ENCODE measurements at regions not wholly inside any gene's neighbourhood (a gene's known extent, or its start where the extent isn't known, plus 50 kb on each side); places are given as distances from the start of the nearest gene placed in this dataset.

DNA sequence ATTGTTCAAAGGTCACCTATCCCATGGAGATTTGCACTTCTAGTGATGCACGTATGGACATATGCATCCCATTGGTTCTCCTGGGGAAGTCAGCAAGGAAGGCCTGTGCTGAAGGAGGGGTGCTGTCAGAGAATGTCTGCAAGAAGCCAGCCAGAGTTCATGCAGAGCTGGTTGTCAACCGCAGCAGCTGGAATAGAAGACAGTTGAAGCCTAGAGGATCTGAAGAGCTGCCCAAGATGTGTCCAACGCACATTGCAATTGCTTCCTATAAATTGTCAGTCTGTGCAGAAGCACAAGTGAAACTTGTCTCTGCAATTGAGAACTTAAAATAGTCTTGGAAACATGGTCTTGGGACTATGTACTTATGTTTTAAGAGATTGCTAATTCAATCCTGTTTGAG is 82.1 kb upstream of the CNTNAP4 start:
- H3K27ac ChIP-seq (ENCODE audit: low read depth, low read length) = no peak overlapping the region
- H3K27me3 ChIP-seq (ENCODE audit: control insufficient read depth, insufficient read depth, low read length) = no peaks in the 10 kb centered on the region; the same call in 1 of the 2 replicates
- no peak overlapping the region for H3K4me3 ChIP-seq (ENCODE audit: low read depth, low read length)

DNA sequence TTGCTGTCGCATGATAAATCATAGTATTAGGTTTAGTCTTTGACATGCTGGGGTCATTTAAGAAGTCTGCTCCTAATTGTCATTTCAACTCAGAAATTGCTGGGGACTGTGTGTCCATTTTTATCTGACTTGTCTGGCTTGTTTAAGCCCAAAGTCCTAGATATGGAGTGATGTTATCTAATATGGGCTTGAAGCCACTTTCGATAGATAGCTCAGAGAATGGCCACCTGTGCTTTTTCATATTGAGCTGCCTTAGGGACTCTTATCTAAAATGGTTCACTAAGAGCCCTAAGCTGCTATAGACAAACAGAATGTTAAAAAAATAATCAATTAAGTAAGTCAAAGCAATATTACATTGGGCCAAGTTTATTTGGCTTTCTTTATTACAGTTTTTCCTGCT is 81.6 kb upstream of the CNTNAP4 start:
- peaks cover 22% of the 10 kb centered on the region for H3K4me1 ChIP-seq (ENCODE audit: control insufficient read depth, insufficient read depth, low read length)
- no peak overlapping the region for H3K9ac ChIP-seq (ENCODE audit: low read length)
- H3K36me3 ChIP-seq (ENCODE audit: control insufficient read depth, insufficient read depth, low read length) = no peaks in the 10 kb centered on the region
- no peak overlapping the region for H3K4me3 ChIP-seq (ENCODE audit: low read depth, low read length)
- no peaks in the 10 kb centered on the region for H3K9me3 ChIP-seq (ENCODE audit: control insufficient read depth, insufficient read depth, low read depth, low read length)
- H3K27ac ChIP-seq (ENCODE audit: low read depth, low read length) = no peak overlapping the region
- H3K27me3 ChIP-seq (ENCODE audit: control insufficient read depth, insufficient read depth, low read length) = no peaks in the 10 kb centered on the region; the same call in 1 of the 2 replicates

More for the DNA sequence above, 82.1 kb upstream of the CNTNAP4 start:
- Histone ChIP-seq H3K9me3 (ENCODE audit: control insufficient read depth, insufficient read depth, low read depth, low read length) (no peaks in the 10 kb centered on the region), H3K4me1 (ENCODE audit: control insufficient read depth, insufficient read depth, low read length) (peaks cover 22% of the 10 kb centered on the region), H3K9ac (ENCODE audit: low read length) (no peak overlapping the region), H3K36me3 (ENCODE audit: control insufficient read depth, insufficient read depth, low read length) (no peaks in the 10 kb centered on the region)

DNA sequence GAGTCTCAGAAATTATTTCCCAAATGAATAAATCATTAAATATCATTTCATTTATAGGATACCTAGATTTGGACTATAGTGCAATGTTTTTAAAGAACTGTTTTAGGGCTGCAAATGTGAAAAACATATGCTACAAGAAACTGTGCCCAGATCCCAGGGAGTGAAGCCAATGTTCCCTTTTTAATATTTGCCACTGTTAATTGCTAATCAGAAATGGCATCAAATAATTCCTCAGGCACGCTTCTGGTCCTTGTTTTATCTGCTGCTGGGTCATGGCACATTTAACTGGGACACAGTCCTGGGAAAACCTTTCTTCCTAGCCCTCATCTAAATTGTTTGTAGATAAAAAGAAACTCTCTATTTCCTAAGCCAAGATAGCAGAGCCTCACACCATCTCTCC is 79.3 kb upstream of the CNTNAP4 start:
- peaks cover 29% of the 10 kb centered on the region for H3K4me1 ChIP-seq (ENCODE audit: control insufficient read depth, insufficient read depth, low read length)
- H3K4me3 ChIP-seq (ENCODE audit: low read depth, low read length) = no peak overlapping the region
- H3K27ac ChIP-seq (ENCODE audit: low read depth, low read length) = no peak overlapping the region
- no peaks in the 10 kb centered on the region for H3K36me3 ChIP-seq (ENCODE audit: control insufficient read depth, insufficient read depth, low read length)
- no peak overlapping the region for H3K9ac ChIP-seq (ENCODE audit: low read length)
- no peaks in the 10 kb centered on the region for H3K9me3 ChIP-seq (ENCODE audit: control insufficient read depth, insufficient read depth, low read depth, low read length)
- H3K27me3 ChIP-seq (ENCODE audit: control insufficient read depth, insufficient read depth, low read length) = no peaks in the 10 kb centered on the region; the same call in 1 of the 2 replicates

DNA sequence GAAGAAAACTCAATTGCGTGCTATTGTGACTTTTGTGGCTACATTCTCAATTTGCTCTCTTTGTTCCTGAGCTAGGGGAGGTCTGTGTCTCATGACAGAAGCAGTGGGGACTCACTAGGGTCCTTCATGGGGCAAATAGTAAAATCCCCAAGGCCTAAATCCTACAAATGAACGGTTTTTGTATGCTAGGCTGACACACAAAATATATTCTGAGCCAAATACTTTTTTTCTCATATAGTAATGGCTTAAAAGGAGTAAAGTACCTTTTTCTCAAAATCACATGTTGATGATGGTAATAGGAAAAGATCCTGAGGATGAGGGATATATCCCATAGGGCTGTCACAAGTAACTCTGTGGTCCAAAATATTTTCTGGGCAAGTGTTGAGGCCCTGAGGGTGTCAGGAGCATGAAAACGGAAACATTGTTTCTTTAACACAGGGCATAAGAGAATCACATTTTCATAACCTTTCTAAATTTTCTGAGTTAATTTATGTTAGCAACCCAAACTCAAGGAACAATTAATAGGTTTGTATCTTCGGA is 77.5 kb upstream of the CNTNAP4 start:
- Histone ChIP-seq H3K4me1 (ENCODE audit: control insufficient read depth, insufficient read depth, low read length) (peaks cover 12% of the 10 kb centered on the region), H3K27me3 (ENCODE audit: control insufficient read depth, insufficient read depth, low read length) (no peaks in the 10 kb centered on the region; the same call in 1 of the 2 replicates), H3K36me3 (ENCODE audit: control insufficient read depth, insufficient read depth, low read length) (no peaks in the 10 kb centered on the region), H3K27ac (ENCODE audit: low read depth, low read length) (no peak overlapping the region), H3K9me3 (ENCODE audit: control insufficient read depth, insufficient read depth, low read depth, low read length) (no peaks in the 10 kb centered on the region), H3K9ac (ENCODE audit: low read length) (no peak overlapping the region), H3K4me3 (ENCODE audit: low read depth, low read length) (no peak overlapping the region)

DNA sequence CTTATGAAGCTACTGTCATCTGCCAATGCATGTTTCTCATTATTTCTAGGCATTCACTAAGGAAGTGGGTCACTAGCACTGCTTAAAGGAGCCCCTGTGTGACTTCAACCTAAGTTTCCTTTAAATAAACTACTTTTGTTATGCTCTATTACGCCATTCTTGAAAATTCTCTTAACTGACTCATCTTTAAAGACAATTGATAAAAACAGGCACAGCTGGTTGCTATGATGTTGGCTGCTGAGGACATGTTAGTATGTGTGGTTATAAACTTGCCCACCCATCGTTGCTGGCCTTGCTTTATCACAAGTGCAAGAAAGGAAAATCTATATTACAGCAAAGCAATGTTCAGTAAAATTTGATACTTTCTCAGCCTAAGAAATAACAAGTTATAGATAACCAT is 75.8 kb upstream of the CNTNAP4 start:
- H3K4me1 ChIP-seq (ENCODE audit: control insufficient read depth, insufficient read depth, low read length) = peaks cover 10% of the 10 kb centered on the region
- H3K36me3 ChIP-seq (ENCODE audit: control insufficient read depth, insufficient read depth, low read length) = no peaks in the 10 kb centered on the region
- H3K4me3 ChIP-seq (ENCODE audit: low read depth, low read length) = no peak overlapping the region
- no peaks in the 10 kb centered on the region; the same call in 1 of the 2 replicates for H3K9me3 ChIP-seq (ENCODE audit: control insufficient read depth, insufficient read depth, low read depth, low read length)
- no peak overlapping the region for H3K27ac ChIP-seq (ENCODE audit: low read depth, low read length)
- no peaks in the 10 kb centered on the region for H3K27me3 ChIP-seq (ENCODE audit: control insufficient read depth, insufficient read depth, low read length)
- no peak overlapping the region for H3K9ac ChIP-seq (ENCODE audit: low read length)

DNA sequence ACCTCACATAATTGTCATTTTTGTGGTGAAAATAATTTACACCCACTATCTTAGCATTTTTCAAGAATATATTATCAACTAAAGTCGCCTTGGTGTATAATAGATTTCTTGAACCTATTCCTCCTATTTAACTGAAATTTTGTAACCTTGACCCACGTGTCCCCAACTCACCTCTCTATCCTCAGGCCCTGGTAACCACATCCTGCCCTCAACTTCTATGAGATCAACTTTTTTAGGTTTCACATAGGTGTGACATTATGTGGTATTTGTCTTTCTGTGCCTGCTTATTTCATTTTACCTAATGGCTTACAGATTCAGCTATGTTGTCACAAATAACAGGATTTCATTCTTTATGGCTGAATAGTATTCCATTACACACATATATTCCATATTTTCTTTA is 73.0 kb upstream of the CNTNAP4 start:
- no peak overlapping the region for H3K27ac ChIP-seq (ENCODE audit: low read depth, low read length)
- no peak overlapping the region for H3K9ac ChIP-seq (ENCODE audit: low read length)
- no peaks in the 10 kb centered on the region for H3K36me3 ChIP-seq (ENCODE audit: control insufficient read depth, insufficient read depth, low read length)

DNA sequence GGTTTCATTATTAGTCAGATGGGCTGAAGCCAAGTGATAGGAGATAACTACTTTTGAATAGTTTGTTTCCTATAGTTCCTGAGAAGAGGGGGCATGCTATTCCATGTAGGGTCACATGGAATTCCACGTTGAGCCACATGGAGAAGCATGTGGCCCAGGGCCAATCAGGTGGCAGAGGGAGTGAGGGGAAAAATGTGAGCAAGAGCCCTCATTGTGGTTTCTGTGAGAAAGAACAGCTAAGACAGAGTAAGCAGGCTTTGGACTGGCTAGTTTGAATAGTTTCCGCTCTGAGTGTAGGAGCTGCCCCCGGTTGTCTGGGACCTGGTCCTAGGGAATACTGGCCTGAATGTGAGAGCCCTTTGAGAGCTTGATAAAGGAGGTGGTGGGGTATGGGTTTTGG is 69.9 kb upstream of the CNTNAP4 start:
- no peaks in the 10 kb centered on the region for H3K36me3 ChIP-seq (ENCODE audit: control insufficient read depth, insufficient read depth, low read length)
- H3K9ac ChIP-seq (ENCODE audit: low read length) = no peak overlapping the region
- H3K27ac ChIP-seq (ENCODE audit: low read depth, low read length) = no peak overlapping the region
- H3K4me3 ChIP-seq (ENCODE audit: low read depth, low read length) = no peak overlapping the region
- no peaks in the 10 kb centered on the region for H3K27me3 ChIP-seq (ENCODE audit: control insufficient read depth, insufficient read depth, low read length)
- H3K9me3 ChIP-seq (ENCODE audit: control insufficient read depth, insufficient read depth, low read depth, low read length) = peaks cover under 1% of the 10 kb centered on the region; the same call in 1 of the 2 replicates
- peaks cover 31% of the 10 kb centered on the region for H3K4me1 ChIP-seq (ENCODE audit: control insufficient read depth, insufficient read depth, low read length)

More for the DNA sequence above, 73.0 kb upstream of the CNTNAP4 start:
- Histone ChIP-seq H3K27me3 (ENCODE audit: control insufficient read depth, insufficient read depth, low read length) (no peaks in the 10 kb centered on the region), H3K4me3 (ENCODE audit: low read depth, low read length) (no peak overlapping the region), H3K9me3 (ENCODE audit: control insufficient read depth, insufficient read depth, low read depth, low read length) (no peaks in the 10 kb centered on the region; the same call in 1 of the 2 replicates), H3K4me1 (ENCODE audit: control insufficient read depth, insufficient read depth, low read length) (peaks cover 33% of the 10 kb centered on the region)

DNA sequence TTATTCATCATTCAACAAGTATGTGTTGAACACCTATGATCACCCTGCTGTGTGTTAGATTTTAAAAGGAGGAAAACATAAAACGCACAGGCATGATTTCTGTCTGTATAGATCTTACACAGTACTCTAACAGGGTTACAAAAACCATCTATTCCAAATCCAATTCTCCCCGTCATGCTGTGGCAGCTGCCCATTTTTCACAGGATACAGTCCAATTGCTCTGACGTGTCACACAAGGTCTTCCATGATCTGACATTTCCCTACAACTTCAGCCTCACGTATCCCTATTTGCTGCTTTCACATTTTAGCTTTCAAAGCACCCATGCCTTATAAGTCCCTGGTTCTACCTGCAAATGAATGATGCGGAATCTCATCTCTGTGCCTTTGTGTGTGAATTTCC is 67.0 kb upstream of the CNTNAP4 start:
- peaks cover 37% of the 10 kb centered on the region for H3K4me1 ChIP-seq (ENCODE audit: control insufficient read depth, insufficient read depth, low read length)
- no peak overlapping the region for H3K27ac ChIP-seq (ENCODE audit: low read depth, low read length)
- no peaks in the 10 kb centered on the region for H3K36me3 ChIP-seq (ENCODE audit: control insufficient read depth, insufficient read depth, low read length)
- H3K9me3 ChIP-seq (ENCODE audit: control insufficient read depth, insufficient read depth, low read depth, low read length) = peaks cover 13% of the 10 kb centered on the region
- H3K27me3 ChIP-seq (ENCODE audit: control insufficient read depth, insufficient read depth, low read length) = no peaks in the 10 kb centered on the region
- no peak overlapping the region for H3K4me3 ChIP-seq (ENCODE audit: low read depth, low read length)
- H3K9ac ChIP-seq (ENCODE audit: low read length) = no peak overlapping the region

DNA sequence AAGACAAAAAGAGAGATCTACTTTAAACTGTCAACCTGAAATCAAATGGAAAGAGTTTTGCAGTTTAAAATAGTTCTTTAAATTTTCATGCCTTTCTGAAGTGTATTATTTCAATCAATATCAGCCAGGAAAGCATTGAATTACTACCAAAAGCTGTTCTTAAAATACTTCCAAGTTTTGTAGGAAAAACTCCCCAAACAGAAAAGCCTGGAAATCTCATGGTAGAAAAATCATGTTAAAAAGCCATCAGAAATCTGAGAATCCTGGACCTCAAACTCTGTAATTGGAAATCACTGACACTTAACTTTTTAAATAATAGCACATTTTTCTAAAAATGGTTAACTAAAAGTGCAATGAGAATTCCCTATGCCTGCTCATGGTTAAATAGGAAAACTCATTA is 63.3 kb upstream of the CNTNAP4 start:
- H3K9me3 ChIP-seq (ENCODE audit: control insufficient read depth, insufficient read depth, low read depth, low read length) = peaks cover 13% of the 10 kb centered on the region
- H3K27me3 ChIP-seq (ENCODE audit: control insufficient read depth, insufficient read depth, low read length) = peaks cover 13% of the 10 kb centered on the region; the same call in 1 of the 2 replicates
- no peak overlapping the region for H3K27ac ChIP-seq (ENCODE audit: low read depth, low read length)
- H3K36me3 ChIP-seq (ENCODE audit: control insufficient read depth, insufficient read depth, low read length) = no peaks in the 10 kb centered on the region
- H3K9ac ChIP-seq (ENCODE audit: low read length) = no peak overlapping the region
- peaks cover 24% of the 10 kb centered on the region for H3K4me1 ChIP-seq (ENCODE audit: control insufficient read depth, insufficient read depth, low read length)
- no peak overlapping the region for H3K4me3 ChIP-seq (ENCODE audit: low read depth, low read length)

DNA sequence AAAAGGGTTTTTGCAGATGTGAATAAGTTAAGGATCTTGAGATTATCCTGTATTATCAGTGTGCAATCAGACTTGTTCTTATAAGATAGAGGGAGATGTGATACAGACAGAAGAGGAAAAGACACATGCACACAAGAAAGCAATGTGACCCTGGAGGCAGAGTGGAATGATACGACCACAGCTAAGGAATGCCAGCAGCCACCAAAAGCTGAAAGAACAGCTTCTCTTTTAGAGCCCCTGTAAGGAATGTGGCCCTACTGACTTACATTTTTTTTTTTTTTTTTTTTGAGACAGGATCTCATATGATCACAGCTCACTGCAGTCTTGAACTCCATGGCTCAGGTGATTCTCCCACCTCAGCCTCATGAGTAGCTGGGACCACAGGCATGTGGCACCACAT is 62.3 kb upstream of the CNTNAP4 start:
- H3K9ac ChIP-seq (ENCODE audit: low read length) = no peak overlapping the region
- no peaks in the 10 kb centered on the region for H3K36me3 ChIP-seq (ENCODE audit: control insufficient read depth, insufficient read depth, low read length)
- H3K4me1 ChIP-seq (ENCODE audit: control insufficient read depth, insufficient read depth, low read length) = peaks cover 14% of the 10 kb centered on the region
- peaks cover 13% of the 10 kb centered on the region for H3K9me3 ChIP-seq (ENCODE audit: control insufficient read depth, insufficient read depth, low read depth, low read length)
- H3K27me3 ChIP-seq (ENCODE audit: control insufficient read depth, insufficient read depth, low read length) = peaks cover 19% of the 10 kb centered on the region; the same call in 1 of the 2 replicates
- H3K4me3 ChIP-seq (ENCODE audit: low read depth, low read length) = no peak overlapping the region
- no peak overlapping the region for H3K27ac ChIP-seq (ENCODE audit: low read depth, low read length)

DNA sequence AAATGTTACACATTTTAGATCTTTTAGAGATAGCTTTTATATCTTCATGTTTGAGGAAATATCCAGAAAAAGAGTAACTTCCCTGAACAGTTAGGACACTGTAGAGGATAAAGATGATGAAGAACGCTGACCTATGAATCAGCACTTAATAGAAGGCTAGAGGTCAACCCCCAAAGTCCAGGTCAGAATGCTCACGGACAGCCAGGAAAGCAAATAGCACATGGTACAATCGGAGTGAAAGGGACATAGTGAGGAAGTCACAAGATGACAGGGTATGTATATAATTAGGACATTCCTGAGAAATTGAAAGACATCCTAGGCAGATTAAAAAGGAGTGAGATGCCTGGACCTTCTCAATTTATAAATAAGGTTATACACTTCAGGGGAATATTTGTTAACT is 55.1 kb upstream of the CNTNAP4 start:
- Histone ChIP-seq H3K9ac (ENCODE audit: low read length) (no peak overlapping the region), H3K9me3 (ENCODE audit: control insufficient read depth, insufficient read depth, low read depth, low read length) (no peaks in the 10 kb centered on the region), H3K4me3 (ENCODE audit: low read depth, low read length) (no peak overlapping the region), H3K27me3 (ENCODE audit: control insufficient read depth, insufficient read depth, low read length) (peaks cover 79% of the 10 kb centered on the region), H3K36me3 (ENCODE audit: control insufficient read depth, insufficient read depth, low read length) (no peaks in the 10 kb centered on the region), H3K4me1 (ENCODE audit: control insufficient read depth, insufficient read depth, low read length) (peaks cover 28% of the 10 kb centered on the region), H3K27ac (ENCODE audit: low read depth, low read length) (no peak overlapping the region; the same call in 1 of the 2 replicates)

All from HUES6 (cell line).